Fibroblast of lung (primary cell): ENCODE measurements at regions not wholly inside any gene's neighbourhood (a gene's known extent, or its start where the extent isn't known, plus 50 kb on each side); places are given as distances from the start of the nearest gene placed in this dataset.

Experiments used
- DNase-seq, 2 donors: peaks; one replicate each; pipeline versions ENCODE4 v3.0.0 to v3.0.0-alpha.2; 2010; ENCODE audit warnings: low read depth in 2 of 2
- H2AFZ ChIP-seq: 2 replicates; pipeline ENCODE4 v1.5.1; 2012; ENCODE audit warnings: low read length, control low read depth, inconsistent platforms
- H3K27ac ChIP-seq: 2 replicates; pipeline ENCODE4 v1.5.1; 2011; ENCODE audit warnings: low read length, control low read depth; ENCODE audit not compliant: insufficient read depth
- H3K27me3 ChIP-seq: 2 replicates; pipeline ENCODE4 v1.5.1; 2011; ENCODE audit warnings: mild to moderate bottlenecking, low read length; ENCODE audit not compliant: control insufficient read depth, insufficient read depth
- H3K36me3 ChIP-seq: 2 replicates; pipeline ENCODE4 v1.5.1; 2011; ENCODE audit warnings: low read length; ENCODE audit not compliant: control insufficient read depth, insufficient read depth
- H3K4me1 ChIP-seq: 2 replicates; pipeline ENCODE4 v1.5.1; 2011; ENCODE audit warnings: low read length; ENCODE audit not compliant: control insufficient read depth, insufficient read depth; ENCODE audit errors: extremely low read depth
- H3K4me2 ChIP-seq: 2 replicates; pipeline ENCODE4 v1.5.1; 2011; ENCODE audit warnings: low read length, control low read depth; ENCODE audit not compliant: insufficient read depth; ENCODE audit errors: extremely low read depth
- H3K4me3 ChIP-seq, 4 experiments: fragments of 200-600 bp in 1 of 4; sonication (generic) in 1 of 4; replicated peaks in 1 of 4; 2 replicates each; pipeline ENCODE4 v1.5.1; 2011 to 2016; ENCODE audit warnings: low read length in 4 of 4, low read depth in 3 of 4, mild to moderate bottlenecking in 3 of 4, control low read depth in 2 of 4, inconsistent platforms in 1 of 4, mixed read lengths in 1 of 4; ENCODE audit not compliant: insufficient read depth in 1 of 4; ENCODE audit errors: control extremely low read depth in 1 of 4
- H3K79me2 ChIP-seq: 2 replicates; pipeline ENCODE4 v1.5.1; 2012; ENCODE audit warnings: mild to moderate bottlenecking, low read length, inconsistent platforms; ENCODE audit not compliant: control insufficient read depth, insufficient read depth
- H3K9ac ChIP-seq: 2 replicates; pipeline ENCODE4 v1.5.1; 2011; ENCODE audit warnings: mild to moderate bottlenecking, low read length, control low read depth; ENCODE audit not compliant: insufficient read depth
- H3K9me3 ChIP-seq: 2 replicates; pipeline ENCODE4 v1.5.1; 2012; ENCODE audit warnings: low read depth, low read length; ENCODE audit not compliant: control insufficient read depth, insufficient read depth
- H4K20me1 ChIP-seq: 2 replicates; pipeline ENCODE4 v1.5.1; 2011; ENCODE audit warnings: low read length; ENCODE audit not compliant: control insufficient read depth, insufficient read depth; ENCODE audit errors: extremely low read depth
- EZH2 ChIP-seq: IDR thresholded peaks from 2 replicates; pipeline ENCODE4 v1.5.1; 2012; ENCODE audit warnings: low read length, control low read depth, mild to moderate bottlenecking; ENCODE audit errors: missing control alignments
- TF ChIP-seq, protein P1 (sequence below), 2 donors: IDR thresholded peaks in 1 of 2; conservative IDR thresholded peaks in 1 of 2; 1 replicate in 1 of 2; 2 replicates in 1 of 2; pipeline ENCODE4 v1.5.1; 2011 to 2012; ENCODE audit warnings: low read length in 2 of 2, control low read depth in 1 of 2, inconsistent platforms in 1 of 2, low read depth in 1 of 2, mild to moderate bottlenecking in 1 of 2

DNA sequence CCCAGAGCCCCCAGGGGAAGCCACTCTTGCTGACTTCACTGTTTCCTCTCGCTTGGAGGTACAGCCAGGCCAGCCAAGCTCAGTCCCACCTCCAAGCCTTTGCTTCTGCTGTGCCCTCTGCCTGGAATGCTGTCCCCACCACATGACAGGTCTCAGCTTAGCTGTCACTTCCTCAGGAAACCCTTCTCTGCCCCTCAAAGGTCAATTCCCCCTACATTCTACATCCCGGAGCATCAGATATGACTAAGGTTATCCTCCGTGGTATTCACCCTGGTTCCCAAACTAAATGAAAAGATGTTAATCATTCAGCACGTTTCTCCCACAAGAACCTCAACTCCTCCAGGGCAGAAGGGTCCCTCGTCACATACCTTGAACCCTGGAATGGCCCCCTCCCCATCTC is 53.5 kb downstream of the PTPRS start:
- peaks cover 2% of the 10 kb centered on the region for H3K4me1 ChIP-seq
- H2AFZ ChIP-seq, result no peak overlapping the region
- TF ChIP-seq, protein P1, sequence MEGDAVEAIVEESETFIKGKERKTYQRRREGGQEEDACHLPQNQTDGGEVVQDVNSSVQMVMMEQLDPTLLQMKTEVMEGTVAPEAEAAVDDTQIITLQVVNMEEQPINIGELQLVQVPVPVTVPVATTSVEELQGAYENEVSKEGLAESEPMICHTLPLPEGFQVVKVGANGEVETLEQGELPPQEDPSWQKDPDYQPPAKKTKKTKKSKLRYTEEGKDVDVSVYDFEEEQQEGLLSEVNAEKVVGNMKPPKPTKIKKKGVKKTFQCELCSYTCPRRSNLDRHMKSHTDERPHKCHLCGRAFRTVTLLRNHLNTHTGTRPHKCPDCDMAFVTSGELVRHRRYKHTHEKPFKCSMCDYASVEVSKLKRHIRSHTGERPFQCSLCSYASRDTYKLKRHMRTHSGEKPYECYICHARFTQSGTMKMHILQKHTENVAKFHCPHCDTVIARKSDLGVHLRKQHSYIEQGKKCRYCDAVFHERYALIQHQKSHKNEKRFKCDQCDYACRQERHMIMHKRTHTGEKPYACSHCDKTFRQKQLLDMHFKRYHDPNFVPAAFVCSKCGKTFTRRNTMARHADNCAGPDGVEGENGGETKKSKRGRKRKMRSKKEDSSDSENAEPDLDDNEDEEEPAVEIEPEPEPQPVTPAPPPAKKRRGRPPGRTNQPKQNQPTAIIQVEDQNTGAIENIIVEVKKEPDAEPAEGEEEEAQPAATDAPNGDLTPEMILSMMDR (conservative IDR thresholded peaks at IDR 0.05 in 1 of 2, IDR thresholded peaks at IDR 0.05 in 1 of 2; ENCODE audit: low read depth in 1 of 2, low read length in 2 of 2), result no peak
- no peak for TF ChIP-seq EZH2
- no peak for DNase-seq
- no peaks in the 10 kb centered on the region for H3K9me3 ChIP-seq
- no peak overlapping the region for H3K4me3 ChIP-seq
- no peaks in the 10 kb centered on the region for H3K27me3 ChIP-seq
- no peak overlapping the region for H3K9ac ChIP-seq
- H4K20me1 ChIP-seq, result no peaks in the 10 kb centered on the region
- peaks cover 3% of the 10 kb centered on the region for H3K36me3 ChIP-seq
- H3K27ac ChIP-seq, result no peak overlapping the region
- H3K79me2 ChIP-seq, result peaks cover 12% of the 10 kb centered on the region
- H3K4me2 ChIP-seq, result no peak overlapping the region

DNA sequence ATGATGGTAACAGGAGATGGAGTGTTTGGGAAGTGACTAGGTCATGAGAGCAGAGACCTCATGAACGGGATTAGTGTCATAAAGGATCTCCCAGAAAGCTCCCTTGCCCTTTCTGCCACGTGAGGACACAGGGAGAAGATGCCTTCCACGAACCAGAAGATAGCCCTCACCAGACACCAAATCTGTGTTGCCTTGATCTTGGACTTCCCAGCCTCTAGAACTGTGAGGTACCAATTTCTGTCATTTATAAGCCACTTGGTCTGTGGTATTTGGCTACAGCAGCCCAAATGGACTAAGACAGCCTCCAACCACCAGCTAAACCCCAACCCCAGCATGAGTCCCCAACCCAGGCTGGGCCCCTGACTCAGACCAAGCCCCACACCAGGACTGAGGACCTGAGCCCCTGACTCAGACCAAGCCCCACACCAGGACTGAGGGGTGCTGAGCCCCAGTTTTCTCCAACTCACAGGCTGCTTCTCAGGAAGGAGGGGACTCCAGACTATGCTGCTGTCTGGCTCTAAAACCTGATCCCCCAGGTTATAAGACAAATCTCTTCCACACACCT is 54.1 kb downstream of the PTPRS start:
- no peak overlapping the region for H3K4me3 ChIP-seq
- TF ChIP-seq EZH2, result no peak
- TF ChIP-seq, protein P1 (conservative IDR thresholded peaks at IDR 0.05 in 1 of 2, IDR thresholded peaks at IDR 0.05 in 1 of 2; ENCODE audit: low read depth in 1 of 2, low read length in 2 of 2), result no peak
- no peak for DNase-seq
- H3K9me3 ChIP-seq, result no peaks in the 10 kb centered on the region
- no peaks in the 10 kb centered on the region for H4K20me1 ChIP-seq
- no peak overlapping the region for H2AFZ ChIP-seq
- peaks cover 3% of the 10 kb centered on the region for H3K36me3 ChIP-seq
- H3K27ac ChIP-seq, result no peak overlapping the region
- H3K27me3 ChIP-seq, result no peaks in the 10 kb centered on the region
- H3K79me2 ChIP-seq, result peaks cover 7% of the 10 kb centered on the region
- H3K4me1 ChIP-seq, result peaks cover 2% of the 10 kb centered on the region
- H3K4me2 ChIP-seq, result no peak overlapping the region
- H3K9ac ChIP-seq, result no peak overlapping the region

DNA sequence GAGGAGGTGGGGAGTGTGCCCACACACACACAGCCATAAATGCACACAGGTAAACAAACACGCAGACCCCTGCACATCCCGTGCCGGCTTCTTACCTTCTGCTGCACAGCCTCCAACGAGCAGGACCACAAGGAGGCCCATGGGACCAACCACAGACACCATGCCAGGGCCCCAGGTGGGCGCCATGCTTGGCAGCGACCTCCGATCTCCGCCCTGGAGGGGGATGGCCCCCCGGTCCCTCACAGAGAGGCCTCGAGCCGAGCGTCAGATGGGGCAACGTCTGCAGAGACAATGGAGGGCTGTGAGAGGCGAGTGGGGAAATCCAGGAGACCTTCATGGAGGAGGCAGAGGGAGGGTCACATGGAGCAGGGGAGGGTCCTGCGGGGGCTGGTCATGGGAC is 54.7 kb downstream of the PTPRS start:
- H3K9ac ChIP-seq, result no peak overlapping the region
- H3K27ac ChIP-seq, result no peak overlapping the region
- no peak overlapping the region for H3K4me3 ChIP-seq
- H2AFZ ChIP-seq, result no peak overlapping the region
- H3K27me3 ChIP-seq, result no peaks in the 10 kb centered on the region
- TF ChIP-seq, protein P1 (conservative IDR thresholded peaks at IDR 0.05 in 1 of 2, IDR thresholded peaks at IDR 0.05 in 1 of 2; ENCODE audit: low read depth in 1 of 2, low read length in 2 of 2), result no peak
- TF ChIP-seq EZH2, result no peak
- H3K36me3 ChIP-seq, result peaks cover 3% of the 10 kb centered on the region
- H3K79me2 ChIP-seq, result peaks cover 3% of the 10 kb centered on the region
- no peaks in the 10 kb centered on the region for H3K9me3 ChIP-seq
- no peaks in the 10 kb centered on the region for H4K20me1 ChIP-seq
- no peak overlapping the region for H3K4me2 ChIP-seq
- no peak for DNase-seq
- peaks cover 2% of the 10 kb centered on the region for H3K4me1 ChIP-seq
